Esophagus squamous epithelium (tissue), 5 donors: ENCODE measurements at regions not wholly inside any gene's neighbourhood (a gene's known extent, or its start where the extent isn't known, plus 50 kb on each side); places are given as distances from the start of the nearest gene placed in this dataset.

Source experiments
- DNase-seq: peaks from one replicate; lab custom pipeline; 2025; lab: John Stamatoyannopoulos, UW
- H3K27ac ChIP-seq, 4 donors: fragments of 200-600 bp; sonication (generic); one replicate each; pipeline ENCODE4 v1.5.1; 2016 to 2019; ENCODE audit warnings: mild to moderate bottlenecking in 1 of 4
- H3K27me3 ChIP-seq, 4 donors: fragments of 200-600 bp; sonication (generic); 1 replicate in 3 of 4; 2 replicates in 1 of 4; pipeline versions ENCODE4 v1.5.1 to v1.6.0; 2017 to 2021; ENCODE audit warnings: antibody characterized with exemption in 1 of 4
- H3K36me3 ChIP-seq, 3 donors: fragments of 200-600 bp; sonication (generic); one replicate each; pipeline ENCODE4 v1.5.1; 2016 to 2019
- H3K4me1 ChIP-seq, 3 donors: fragments of 200-600 bp; sonication (generic); one replicate each; pipeline ENCODE4 v1.5.1; 2017 to 2019
- H3K4me3 ChIP-seq, 4 donors: fragments of 200-600 bp; sonication (generic); 1 replicate in 3 of 4; 2 replicates in 1 of 4; pipeline ENCODE4 v1.5.1; 2016 to 2019; ENCODE audit warnings: mild to moderate bottlenecking in 2 of 4, moderate library complexity in 1 of 4
- H3K9me3 ChIP-seq, 3 donors: fragments of 200-600 bp; sonication (generic); one replicate each; pipeline ENCODE4 v1.5.1; 2016 to 2019
- POLR2A ChIP-seq, 4 donors: fragments of 450-650 bp; IDR thresholded peaks; one replicate each; pipeline ENCODE4 v1.6.1; 2017; ENCODE audit warnings: antibody characterized with exemption in 4 of 4, mild to moderate bottlenecking in 4 of 4, moderate library complexity in 3 of 4
- WGBS, 2 donors: methylation state at CpG; one replicate each; pipeline ENCODE4 v1.1.5; 2018; 5-methylcytosine and 5-hydroxymethylcytosine counted together
- intact Hi-C: fragments of 100-400 bp; cut with DNase I; formaldehyde crosslinking; loops from one replicate; pipeline ENCODE4 v1.15.0; 2022
- TF ChIP-seq, protein P1 (sequence below), 6 experiments: fragments of 450-650 bp in 4 of 6; fragments of 200-600 bp in 2 of 6; sonication (generic) in 2 of 6; IDR thresholded peaks; one replicate each; pipeline ENCODE4 v1.5.1; 2016 to 2019; ENCODE audit warnings: antibody characterized with exemption in 6 of 6, mild to moderate bottlenecking in 4 of 6, moderate library complexity in 4 of 6
- donor health status: DM: yes; HTN: yes; CAD: no.

DNA sequence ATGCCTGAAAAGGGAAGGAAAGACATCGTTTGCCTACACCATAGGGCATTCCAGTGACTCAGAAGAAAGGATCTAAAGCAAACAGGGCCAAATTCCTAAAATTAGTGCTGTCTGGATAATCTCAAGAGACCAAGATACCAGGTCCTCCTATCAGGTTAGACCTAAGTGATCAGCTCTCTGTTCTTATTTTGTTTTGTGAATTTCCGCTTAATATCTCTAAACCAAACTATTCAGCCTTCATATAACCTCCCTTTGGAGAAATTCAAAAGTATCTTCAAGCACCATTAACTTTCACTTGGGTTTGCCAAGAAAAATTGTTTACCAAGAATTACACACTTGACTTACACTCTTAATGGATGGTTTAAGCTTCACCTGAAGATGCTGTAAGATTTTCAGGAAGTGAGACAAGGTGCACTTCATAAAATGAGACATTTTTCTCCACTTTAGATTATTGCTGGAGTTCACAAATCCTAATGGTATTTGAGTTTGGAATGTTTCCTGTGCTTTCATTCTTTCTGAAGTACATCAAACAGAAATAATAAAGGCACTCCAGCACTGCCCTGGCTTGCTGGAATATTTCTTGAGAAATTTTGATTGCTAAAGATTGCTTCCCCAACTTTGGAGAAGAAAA, 376.1 kb downstream of the LMO7 start:
- Histone ChIP-seq H3K9me3 (no peaks in the 10 kb centered on the region), H3K4me1 (peaks cover 0 to 6% (median 0%) of the 10 kb centered on the region in 3 donors), H3K4me3 (no peak overlapping the region), H3K27ac (no peak overlapping the region), H3K27me3 (no peaks in the 10 kb centered on the region), H3K36me3 (no peaks in the 10 kb centered on the region)
- no peak for DNase-seq
- TF ChIP-seq POLR2A (IDR thresholded peaks at IDR 0.05), result no peak
- TF ChIP-seq, protein P1, sequence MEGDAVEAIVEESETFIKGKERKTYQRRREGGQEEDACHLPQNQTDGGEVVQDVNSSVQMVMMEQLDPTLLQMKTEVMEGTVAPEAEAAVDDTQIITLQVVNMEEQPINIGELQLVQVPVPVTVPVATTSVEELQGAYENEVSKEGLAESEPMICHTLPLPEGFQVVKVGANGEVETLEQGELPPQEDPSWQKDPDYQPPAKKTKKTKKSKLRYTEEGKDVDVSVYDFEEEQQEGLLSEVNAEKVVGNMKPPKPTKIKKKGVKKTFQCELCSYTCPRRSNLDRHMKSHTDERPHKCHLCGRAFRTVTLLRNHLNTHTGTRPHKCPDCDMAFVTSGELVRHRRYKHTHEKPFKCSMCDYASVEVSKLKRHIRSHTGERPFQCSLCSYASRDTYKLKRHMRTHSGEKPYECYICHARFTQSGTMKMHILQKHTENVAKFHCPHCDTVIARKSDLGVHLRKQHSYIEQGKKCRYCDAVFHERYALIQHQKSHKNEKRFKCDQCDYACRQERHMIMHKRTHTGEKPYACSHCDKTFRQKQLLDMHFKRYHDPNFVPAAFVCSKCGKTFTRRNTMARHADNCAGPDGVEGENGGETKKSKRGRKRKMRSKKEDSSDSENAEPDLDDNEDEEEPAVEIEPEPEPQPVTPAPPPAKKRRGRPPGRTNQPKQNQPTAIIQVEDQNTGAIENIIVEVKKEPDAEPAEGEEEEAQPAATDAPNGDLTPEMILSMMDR (IDR thresholded peaks at IDR 0.05), result no peak
- 27 to 34% methylated on average over 2 of the region's 2 CpGs for WGBS, 2 donors
- intact Hi-C loops, result loop anchor here (10.0 kb wide), 1 partner anchor 137 kb away; no protein-coding TSS in a partner anchor

DNA sequence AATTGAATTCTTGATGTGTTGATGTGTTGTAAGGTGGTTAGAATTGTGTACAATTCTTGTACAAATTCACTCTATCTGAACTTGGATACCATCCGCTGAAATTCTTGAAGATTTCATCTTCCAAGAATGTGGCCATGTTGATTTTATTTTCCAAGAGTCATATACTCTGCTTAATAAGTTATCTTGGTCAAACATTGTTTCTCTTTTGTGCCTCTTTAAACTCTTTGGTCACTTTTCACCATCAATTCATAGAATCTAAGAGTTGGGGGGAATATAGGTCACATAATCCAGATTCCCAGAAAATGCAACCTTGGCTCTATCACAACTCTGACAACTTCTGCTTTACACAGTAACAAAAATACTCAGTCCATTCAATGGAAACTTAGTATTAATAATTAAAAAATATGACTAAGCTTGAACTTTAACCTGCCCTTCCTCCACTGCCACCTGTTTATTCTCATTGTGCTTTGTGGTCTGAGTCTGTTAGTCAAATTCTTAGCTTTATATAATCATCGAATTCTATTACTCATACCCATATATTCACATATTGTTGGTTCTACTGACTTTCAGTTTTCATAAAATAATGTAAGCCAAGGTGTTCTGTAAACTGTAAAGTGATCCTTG, 373.2 kb downstream of the LMO7 start:
- 65 to 71% methylated on average over 2 of the region's 2 CpGs for WGBS, 2 donors
- no peak for DNase-seq
- Histone ChIP-seq H3K4me1 (peaks cover 0 to 6% (median 0%) of the 10 kb centered on the region in 3 donors), H3K36me3 (no peaks in the 10 kb centered on the region), H3K27ac (no peak overlapping the region), H3K4me3 (no peak overlapping the region), H3K27me3 (no peaks in the 10 kb centered on the region), H3K9me3 (no peaks in the 10 kb centered on the region)
- TF ChIP-seq, protein P1 (IDR thresholded peaks at IDR 0.05), result no peak
- no peak for TF ChIP-seq POLR2A (IDR thresholded peaks at IDR 0.05)
- intact Hi-C loops, result no loop called here

DNA sequence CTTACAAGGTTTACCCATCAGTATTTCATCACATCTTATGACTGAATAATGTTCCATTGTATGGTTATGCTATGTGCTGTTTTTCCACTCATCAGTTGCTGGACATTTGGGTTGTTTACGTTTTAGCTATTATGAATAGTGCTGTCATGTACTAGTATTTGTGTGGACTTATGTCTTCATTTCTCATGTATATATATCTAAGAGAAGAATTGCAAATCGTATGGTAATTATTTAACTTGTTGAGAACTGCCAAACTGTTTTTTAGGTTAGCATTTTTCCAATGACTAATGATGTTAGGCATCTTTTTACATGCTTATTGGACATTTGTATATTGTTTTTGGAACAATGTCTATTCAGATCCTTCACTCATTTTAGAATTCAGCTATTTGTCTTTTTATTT, 368.3 kb downstream of the LMO7 start:
- Histone ChIP-seq H3K27ac (no peak overlapping the region), H3K4me1 (no peaks in the 10 kb centered on the region), H3K27me3 (no peaks in the 10 kb centered on the region), H3K4me3 (no peak overlapping the region), H3K9me3 (no peaks in the 10 kb centered on the region), H3K36me3 (no peaks in the 10 kb centered on the region)
- intact Hi-C loops, result no loop called here
- no peak for DNase-seq
- no peak for TF ChIP-seq POLR2A (IDR thresholded peaks at IDR 0.05)
- TF ChIP-seq, protein P1 (IDR thresholded peaks at IDR 0.05), result no peak
- 61 to 74% methylated on average over 2 of the region's 2 CpGs for WGBS, 2 donors

- no peaks in the 10 kb centered on the region for H3K9me3 ChIP-seq
- H3K27me3 ChIP-seq, result no peaks in the 10 kb centered on the region
- H3K4me3 ChIP-seq, result no peak overlapping the region
- 45 to 47% methylated on average over 1 of the region's 1 CpG for WGBS, 2 donors
- no peaks in the 10 kb centered on the region for H3K36me3 ChIP-seq
- TF ChIP-seq POLR2A (IDR thresholded peaks at IDR 0.05), result no peak
- TF ChIP-seq, protein P1 (IDR thresholded peaks at IDR 0.05), result no peak
- intact Hi-C loops, result no loop called here
- no peaks in the 10 kb centered on the region for H3K4me1 ChIP-seq
- no peak for DNase-seq
- no peak overlapping the region for H3K27ac ChIP-seq
Observed at GRCh38 chr13:76000131-76000530, 364.0 kb downstream of the LMO7 start.

GRCh38 chr13:75996582-75996981, 360.5 kb downstream of the LMO7 start:
- no peaks in the 10 kb centered on the region for H3K9me3 ChIP-seq
- no peak for DNase-seq
- intact Hi-C loops, result no loop called here
- no peak overlapping the region for H3K27ac ChIP-seq
- H3K4me3 ChIP-seq, result no peak overlapping the region
- WGBS, 2 donors, result 74 to 87% methylated on average over 2 of the region's 2 CpGs
- no peak for TF ChIP-seq POLR2A (IDR thresholded peaks at IDR 0.05)
- TF ChIP-seq, protein P1 (IDR thresholded peaks at IDR 0.05), result no peak
- H3K36me3 ChIP-seq, result no peaks in the 10 kb centered on the region
- H3K27me3 ChIP-seq, result no peaks in the 10 kb centered on the region
- no peaks in the 10 kb centered on the region for H3K4me1 ChIP-seq
